Retinal pigment epithelial cell (primary cell): ENCODE measurements at regions not wholly inside any gene's neighbourhood (a gene's known extent, or its start where the extent isn't known, plus 50 kb on each side); places are given as distances from the start of the nearest gene placed in this dataset.

Source experiments
- DNase-seq: peaks from one replicate; pipeline ENCODE4 v3.0.0-alpha.2; 2010; ENCODE audit warnings: low read depth
- H3K4me3 ChIP-seq: 2 replicates; pipeline ENCODE4 v1.5.1; 2011; ENCODE audit warnings: mild to moderate bottlenecking, low read length, control low read depth, moderate library complexity
- TF ChIP-seq, protein P1 (sequence below): conservative IDR thresholded peaks from 2 replicates; pipeline ENCODE4 v1.5.1; 2011; ENCODE audit warnings: low read depth, low read length, control low read depth, inconsistent platforms

DNA sequence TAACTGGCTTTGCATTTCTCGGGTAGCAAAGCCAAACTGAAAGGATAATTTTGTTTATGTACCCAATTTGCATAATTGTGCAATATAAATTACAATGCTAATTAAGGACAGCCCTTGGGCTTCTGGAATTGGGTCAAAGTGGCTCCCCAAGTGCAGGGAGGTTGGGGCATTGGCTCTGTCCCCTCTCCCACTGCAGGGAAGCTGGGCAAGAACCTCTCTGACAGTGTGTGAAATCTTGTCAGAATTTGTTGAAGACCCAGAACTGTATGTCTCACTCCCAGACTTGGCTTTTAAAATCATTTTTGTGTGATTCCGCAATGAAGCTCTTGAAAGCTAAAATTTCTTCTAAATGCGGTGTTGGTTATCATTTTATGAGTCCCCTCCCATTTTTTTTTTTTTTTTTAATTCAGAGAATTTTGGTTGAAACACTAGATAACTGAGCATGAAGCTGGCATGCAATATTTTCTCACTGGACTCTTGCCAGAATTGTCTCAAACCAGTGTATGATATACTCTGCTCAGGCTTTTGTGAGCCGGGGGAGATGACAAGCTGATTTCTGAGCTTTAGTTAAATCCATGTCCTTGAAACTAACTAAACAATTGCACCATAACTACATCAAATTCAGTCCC is 878.9 kb upstream of the CXADR start:
- no peak for DNase-seq
- H3K4me3 ChIP-seq, result no peak overlapping the region
- TF ChIP-seq, protein P1, sequence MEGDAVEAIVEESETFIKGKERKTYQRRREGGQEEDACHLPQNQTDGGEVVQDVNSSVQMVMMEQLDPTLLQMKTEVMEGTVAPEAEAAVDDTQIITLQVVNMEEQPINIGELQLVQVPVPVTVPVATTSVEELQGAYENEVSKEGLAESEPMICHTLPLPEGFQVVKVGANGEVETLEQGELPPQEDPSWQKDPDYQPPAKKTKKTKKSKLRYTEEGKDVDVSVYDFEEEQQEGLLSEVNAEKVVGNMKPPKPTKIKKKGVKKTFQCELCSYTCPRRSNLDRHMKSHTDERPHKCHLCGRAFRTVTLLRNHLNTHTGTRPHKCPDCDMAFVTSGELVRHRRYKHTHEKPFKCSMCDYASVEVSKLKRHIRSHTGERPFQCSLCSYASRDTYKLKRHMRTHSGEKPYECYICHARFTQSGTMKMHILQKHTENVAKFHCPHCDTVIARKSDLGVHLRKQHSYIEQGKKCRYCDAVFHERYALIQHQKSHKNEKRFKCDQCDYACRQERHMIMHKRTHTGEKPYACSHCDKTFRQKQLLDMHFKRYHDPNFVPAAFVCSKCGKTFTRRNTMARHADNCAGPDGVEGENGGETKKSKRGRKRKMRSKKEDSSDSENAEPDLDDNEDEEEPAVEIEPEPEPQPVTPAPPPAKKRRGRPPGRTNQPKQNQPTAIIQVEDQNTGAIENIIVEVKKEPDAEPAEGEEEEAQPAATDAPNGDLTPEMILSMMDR, result no peak

- TF ChIP-seq, protein P1, result no peak
- DNase-seq, result no peak
- H3K4me3 ChIP-seq, result no peak overlapping the region
Observed at GRCh38 chr21:16634515-16634914, 878.3 kb upstream of the CXADR start.

DNA sequence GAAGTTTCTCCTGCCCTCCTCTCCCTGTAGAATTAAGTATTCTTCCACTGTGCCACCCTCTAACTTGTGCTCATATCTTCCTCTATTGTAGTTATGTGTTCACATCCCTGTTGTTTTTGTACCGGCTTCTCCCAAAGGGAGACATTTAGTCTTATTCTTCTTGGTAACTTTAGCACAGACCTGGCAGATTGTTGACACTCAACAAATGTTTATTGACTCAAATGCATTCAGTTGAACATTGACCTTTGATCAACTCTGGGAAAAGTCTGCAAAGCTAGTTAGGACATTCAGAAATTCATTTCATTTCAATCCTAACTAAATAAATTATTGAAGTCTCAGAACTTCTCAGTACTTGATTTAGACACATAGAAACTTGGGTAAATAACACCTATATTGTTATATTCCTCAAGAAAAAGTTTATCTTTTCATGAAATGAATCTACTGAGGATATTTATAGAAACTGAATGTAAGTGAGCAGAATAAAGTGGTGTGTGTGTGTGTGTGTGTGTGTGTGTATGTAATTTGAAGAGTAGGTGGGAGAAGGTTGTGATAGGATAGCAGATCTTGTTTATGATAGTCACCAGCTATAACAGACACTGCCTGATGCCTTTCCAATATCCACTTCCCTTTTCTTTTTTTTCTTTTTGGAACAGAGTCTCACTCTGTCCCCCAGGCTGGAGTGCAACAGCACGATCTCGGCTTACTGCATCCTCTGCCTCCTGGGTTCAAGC is 872.4 kb upstream of the CXADR start:
- TF ChIP-seq, protein P1, result no peak
- no peak for DNase-seq
- no peak overlapping the region for H3K4me3 ChIP-seq

DNA sequence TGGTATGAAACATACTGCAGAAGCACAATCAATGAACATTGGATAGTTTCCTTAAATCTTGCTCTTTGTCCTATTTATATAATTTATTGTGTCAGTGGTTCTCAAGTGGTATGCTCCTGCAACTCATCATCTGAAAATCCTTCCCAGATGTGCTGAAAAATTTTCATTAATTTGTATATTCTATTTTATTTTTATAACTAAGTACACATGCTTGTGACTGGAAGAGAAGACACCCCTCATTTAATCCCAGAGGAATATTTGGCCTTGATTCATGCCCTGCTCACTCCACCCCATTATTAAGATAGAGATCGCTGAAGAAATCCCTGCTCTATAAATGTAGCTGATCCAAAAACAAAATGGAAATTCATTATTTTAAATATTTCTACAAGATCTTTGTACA is 870.5 kb upstream of the CXADR start:
- H3K4me3 ChIP-seq, result no peak overlapping the region
- DNase-seq, result no peak
- TF ChIP-seq, protein P1, result no peak

GRCh38 chr21:16644685-16645084 is 868.2 kb upstream of the CXADR start:
- no peak for DNase-seq
- H3K4me3 ChIP-seq, result no peak overlapping the region
- TF ChIP-seq, protein P1, result no peak

DNA sequence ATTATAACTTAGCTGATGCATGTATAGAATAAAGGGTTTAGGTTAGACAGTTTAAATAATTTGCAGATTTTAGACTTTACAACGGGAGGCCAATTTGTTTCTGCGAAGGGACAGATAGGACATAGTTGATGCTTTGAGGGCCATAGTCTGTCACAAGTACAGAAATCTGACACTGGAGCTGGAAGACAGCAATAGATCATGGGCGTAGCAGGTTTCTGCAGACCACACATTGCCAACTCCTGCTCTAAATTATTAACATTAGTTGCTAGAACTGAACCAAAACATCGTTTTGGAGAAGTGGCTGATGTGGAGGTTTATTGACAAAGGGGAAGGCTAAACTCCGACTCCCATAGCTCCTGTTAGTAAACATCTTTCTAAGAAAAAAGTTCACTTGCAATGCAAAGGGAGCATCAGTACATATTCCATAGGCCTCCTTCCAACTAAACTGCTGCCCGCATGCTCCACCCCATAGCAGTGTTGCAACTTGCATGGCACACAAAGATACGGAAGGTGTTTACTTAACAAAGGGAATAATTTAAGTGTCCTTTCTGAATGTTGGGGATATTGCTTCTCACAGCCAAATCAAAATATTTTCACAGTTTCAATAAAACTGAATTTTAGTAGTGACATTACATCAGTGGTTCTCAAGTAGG is 862.0 kb upstream of the CXADR start:
- no peak for DNase-seq
- TF ChIP-seq, protein P1, result no peak
- H3K4me3 ChIP-seq, result no peak overlapping the region
